ENCODE measurements at regions not wholly inside any gene's neighbourhood (a gene's known extent, or its start where the extent isn't known, plus 50 kb on each side); places are given as distances from the start of the nearest gene placed in this dataset.
"Not testable (repeated sequence)": the region's sequence is repeated elsewhere in the genome, so short reads cannot be mapped to it uniquely, and the experiment has no call there.

DNA sequence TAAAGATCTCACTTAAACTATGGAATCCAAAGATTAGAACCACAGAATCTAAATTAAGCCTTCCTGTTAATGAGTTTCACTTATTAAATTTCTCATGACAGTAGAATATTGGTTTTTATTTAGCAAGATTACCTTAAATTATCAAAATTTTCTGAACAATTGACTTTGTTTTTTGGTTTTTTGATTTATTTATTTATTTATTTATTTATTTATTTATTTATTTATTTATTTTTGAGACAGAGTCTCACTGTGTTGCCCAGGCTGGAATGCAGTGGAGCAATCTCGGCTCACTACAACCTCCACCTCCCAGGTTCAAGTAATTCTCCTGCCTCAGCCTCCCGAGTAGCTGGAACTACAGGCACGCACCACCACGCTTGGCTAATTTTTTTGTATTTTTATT lies 538.6 kb downstream of the AMY1C start:
- TF ChIP-seq POLR2A (IDR thresholded peaks at IDR 0.05), result not testable (repeated sequence)
- TF ChIP-seq, protein P1, sequence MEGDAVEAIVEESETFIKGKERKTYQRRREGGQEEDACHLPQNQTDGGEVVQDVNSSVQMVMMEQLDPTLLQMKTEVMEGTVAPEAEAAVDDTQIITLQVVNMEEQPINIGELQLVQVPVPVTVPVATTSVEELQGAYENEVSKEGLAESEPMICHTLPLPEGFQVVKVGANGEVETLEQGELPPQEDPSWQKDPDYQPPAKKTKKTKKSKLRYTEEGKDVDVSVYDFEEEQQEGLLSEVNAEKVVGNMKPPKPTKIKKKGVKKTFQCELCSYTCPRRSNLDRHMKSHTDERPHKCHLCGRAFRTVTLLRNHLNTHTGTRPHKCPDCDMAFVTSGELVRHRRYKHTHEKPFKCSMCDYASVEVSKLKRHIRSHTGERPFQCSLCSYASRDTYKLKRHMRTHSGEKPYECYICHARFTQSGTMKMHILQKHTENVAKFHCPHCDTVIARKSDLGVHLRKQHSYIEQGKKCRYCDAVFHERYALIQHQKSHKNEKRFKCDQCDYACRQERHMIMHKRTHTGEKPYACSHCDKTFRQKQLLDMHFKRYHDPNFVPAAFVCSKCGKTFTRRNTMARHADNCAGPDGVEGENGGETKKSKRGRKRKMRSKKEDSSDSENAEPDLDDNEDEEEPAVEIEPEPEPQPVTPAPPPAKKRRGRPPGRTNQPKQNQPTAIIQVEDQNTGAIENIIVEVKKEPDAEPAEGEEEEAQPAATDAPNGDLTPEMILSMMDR (IDR thresholded peaks at IDR 0.05), result not testable (repeated sequence)

Measured in testis (tissue), 2 donors.